Caco-2 (cell line): ENCODE measurements at regions not wholly inside any gene's neighbourhood (a gene's known extent, or its start where the extent isn't known, plus 50 kb on each side); places are given as distances from the start of the nearest gene placed in this dataset.
"Not testable (repeated sequence)": the region's sequence is repeated elsewhere in the genome, so short reads cannot be mapped to it uniquely, and the experiment has no call there.

Experiments
- BruUV-seq: library from RNA; stranded (reverse); fragments of 400-500 nt; replicated peaks from 2 replicates; lab custom pipeline; 2021; lab: Mats Ljungman, UMichigan
- CTCF ChIA-PET: fragments of 300-600 bp; sonication (Branson Sonifier 250); formaldehyde crosslinking; loops from one replicate; lab custom pipeline; 2022; ENCODE audit warnings: antibody characterized with exemption; lab: Charles Lee
- POLR2A ChIA-PET: fragments of 300-600 bp; sonication (Branson Sonifier 250); formaldehyde crosslinking; loops from one replicate; lab custom pipeline; 2022; ENCODE audit warnings: antibody characterized with exemption; lab: Charles Lee
- DNase-seq, 2 experiments: peaks; one replicate each; pipeline versions ENCODE4 v3.0.0 to v3.0.0-alpha.2; 2020 to 2022
- H3K27me3 ChIP-seq: replicated peaks from 2 replicates; pipeline ENCODE4 v1.6.0; 2011; ENCODE audit warnings: low read length; ENCODE audit not compliant: control insufficient read depth, insufficient read depth
- H3K36me3 ChIP-seq: 2 replicates; pipeline ENCODE4 v1.5.1; 2011; ENCODE audit warnings: low read length; ENCODE audit not compliant: control insufficient read depth, insufficient read depth
- H3K4me1 ChIP-seq: fragments of 250-450 bp; sonication (Bioruptor Pico); 2 replicates; pipeline ENCODE4 v1.5.1; 2020; ENCODE audit warnings: mild to moderate bottlenecking
- H3K4me3 ChIP-seq: 2 replicates; pipeline ENCODE4 v1.5.1; 2011; ENCODE audit warnings: low read depth, mild to moderate bottlenecking, control low read depth, low read length
- H3K9me3 ChIP-seq: fragments of 250-450 bp; sonication (Bioruptor Pico); 2 replicates; pipeline ENCODE4 v1.5.1; 2020; ENCODE audit warnings: mild to moderate bottlenecking, moderate library complexity
- H3K27ac Mint-ChIP-seq: one replicate; pipeline ENCODE4 v1.8.0; 2022; ENCODE audit warnings: mixed read lengths; ENCODE audit not compliant: unreplicated experiment
- H3K27me3 Mint-ChIP-seq: one replicate; pipeline ENCODE4 v1.8.0; 2022; ENCODE audit warnings: mixed read lengths; ENCODE audit not compliant: insufficient read depth, unreplicated experiment
- H3K36me3 Mint-ChIP-seq: one replicate; pipeline ENCODE4 v1.8.0; 2022; ENCODE audit warnings: mild to moderate bottlenecking, mixed read lengths; ENCODE audit not compliant: insufficient read depth, unreplicated experiment
- H3K4me1 Mint-ChIP-seq: one replicate; pipeline ENCODE4 v1.8.0; 2022; ENCODE audit warnings: low read depth, mixed read lengths; ENCODE audit not compliant: unreplicated experiment
- H3K4me3 Mint-ChIP-seq: one replicate; pipeline ENCODE4 v1.8.0; 2022; ENCODE audit warnings: mild to moderate bottlenecking, moderate library complexity, mixed read lengths; ENCODE audit not compliant: unreplicated experiment
- H3K9me3 Mint-ChIP-seq: one replicate; pipeline ENCODE4 v1.8.0; 2022; ENCODE audit warnings: mixed read lengths; ENCODE audit not compliant: unreplicated experiment
- intact Hi-C: fragments of 100-400 bp; cut with micrococcal nuclease; formaldehyde crosslinking; loops from one replicate; pipeline ENCODE4 v1.10.0; 2022; ENCODE audit not compliant: unreplicated experiment
- TF ChIP-seq, protein P1 (sequence below), 2 experiments: fragments of 200-600 bp in 1 of 2; IDR thresholded peaks; 1 replicate in 1 of 2; 2 replicates in 1 of 2; pipeline versions ENCODE4 v1.5.1 to v1.8.0; 2011 to 2022; ENCODE audit warnings: antibody characterized with exemption in 1 of 2, control low read depth in 1 of 2, inconsistent platforms in 1 of 2, low read depth in 1 of 2, low read length in 1 of 2, mild to moderate bottlenecking in 1 of 2, moderate library complexity in 1 of 2; ENCODE audit not compliant: insufficient read depth in 1 of 2, severe bottlenecking in 1 of 2, unreplicated experiment in 1 of 2

DNA sequence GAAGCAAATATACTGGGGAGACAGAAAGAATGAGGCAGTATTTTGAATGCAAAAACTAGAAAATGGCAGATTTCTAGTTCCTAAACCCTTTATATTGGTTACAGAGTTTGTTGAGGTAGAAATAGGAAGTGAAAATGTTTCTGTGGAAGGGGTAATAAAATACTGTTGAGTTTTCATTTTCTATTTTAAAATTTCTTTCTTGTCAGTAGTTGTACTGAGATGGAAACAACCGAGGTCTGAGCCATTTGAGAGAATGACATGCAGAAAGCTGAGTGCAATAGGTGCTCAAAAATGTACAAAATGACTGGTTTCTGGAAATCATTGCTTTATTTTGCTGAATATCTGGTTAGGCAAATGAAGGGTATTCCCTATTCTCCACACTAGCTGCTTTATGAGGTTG lies 361.4 kb downstream of the CHL1 start:
- no peaks in the 10 kb centered on the region for H3K4me1 Mint-ChIP-seq
- no peak overlapping the region for H3K4me3 ChIP-seq
- H3K4me1 ChIP-seq, result no peaks in the 10 kb centered on the region
- no peaks in the 10 kb centered on the region for H3K9me3 Mint-ChIP-seq
- TF ChIP-seq, protein P1, sequence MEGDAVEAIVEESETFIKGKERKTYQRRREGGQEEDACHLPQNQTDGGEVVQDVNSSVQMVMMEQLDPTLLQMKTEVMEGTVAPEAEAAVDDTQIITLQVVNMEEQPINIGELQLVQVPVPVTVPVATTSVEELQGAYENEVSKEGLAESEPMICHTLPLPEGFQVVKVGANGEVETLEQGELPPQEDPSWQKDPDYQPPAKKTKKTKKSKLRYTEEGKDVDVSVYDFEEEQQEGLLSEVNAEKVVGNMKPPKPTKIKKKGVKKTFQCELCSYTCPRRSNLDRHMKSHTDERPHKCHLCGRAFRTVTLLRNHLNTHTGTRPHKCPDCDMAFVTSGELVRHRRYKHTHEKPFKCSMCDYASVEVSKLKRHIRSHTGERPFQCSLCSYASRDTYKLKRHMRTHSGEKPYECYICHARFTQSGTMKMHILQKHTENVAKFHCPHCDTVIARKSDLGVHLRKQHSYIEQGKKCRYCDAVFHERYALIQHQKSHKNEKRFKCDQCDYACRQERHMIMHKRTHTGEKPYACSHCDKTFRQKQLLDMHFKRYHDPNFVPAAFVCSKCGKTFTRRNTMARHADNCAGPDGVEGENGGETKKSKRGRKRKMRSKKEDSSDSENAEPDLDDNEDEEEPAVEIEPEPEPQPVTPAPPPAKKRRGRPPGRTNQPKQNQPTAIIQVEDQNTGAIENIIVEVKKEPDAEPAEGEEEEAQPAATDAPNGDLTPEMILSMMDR (IDR thresholded peaks at IDR 0.05; ENCODE audit: insufficient read depth in 1 of 2, low read depth in 1 of 2, low read length in 1 of 2, severe bottlenecking in 1 of 2, unreplicated experiment in 1 of 2), result no peak
- no peaks in the 10 kb centered on the region for H3K36me3 ChIP-seq
- no TSS peak for BruUV-seq
- no peak for DNase-seq
- intact Hi-C loops, result no loop called here
- CTCF ChIA-PET, result no interaction called here
- no peak overlapping the region for H3K4me3 Mint-ChIP-seq
- no peaks in the 10 kb centered on the region for H3K27me3 ChIP-seq
- no peaks in the 10 kb centered on the region for H3K27me3 Mint-ChIP-seq
- POLR2A ChIA-PET, result no interaction called here
- H3K27ac Mint-ChIP-seq, result no peak overlapping the region
- no peaks in the 10 kb centered on the region for H3K9me3 ChIP-seq
- no peaks in the 10 kb centered on the region for H3K36me3 Mint-ChIP-seq

DNA sequence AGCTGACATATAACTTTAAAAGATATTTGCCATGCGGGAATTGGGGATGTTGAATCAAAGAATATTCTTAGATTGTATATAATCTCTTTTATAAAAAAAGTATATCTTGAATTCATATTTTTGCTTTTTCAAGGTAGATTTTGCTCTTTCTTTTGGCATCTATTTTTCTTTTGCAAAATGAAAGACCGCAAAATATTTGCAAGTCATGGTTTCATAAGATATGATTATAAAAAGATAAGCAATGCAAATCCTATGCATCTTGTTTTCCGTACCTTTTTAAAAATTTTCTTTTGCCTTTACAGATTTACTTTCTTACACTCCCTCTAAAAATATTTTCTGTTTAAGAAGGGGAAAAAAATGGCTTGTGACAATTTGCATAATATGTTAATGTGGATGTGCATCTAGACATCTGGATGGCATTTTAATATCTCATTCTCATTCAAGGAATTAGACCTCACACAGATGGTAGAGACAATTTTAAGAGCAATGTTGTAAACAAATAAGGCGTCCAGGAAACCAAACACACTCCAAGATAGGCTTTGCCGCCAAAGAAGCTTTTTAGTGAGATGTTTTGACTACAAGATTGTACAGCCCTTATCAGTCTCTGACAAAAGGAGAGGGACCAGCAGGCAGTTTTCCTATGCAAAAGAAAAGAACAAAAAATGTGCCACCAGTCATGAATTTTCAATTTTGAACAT lies 371.1 kb downstream of the CHL1 start:
- Mint-ChIP-seq H3K4me1 (no peaks in the 10 kb centered on the region), H3K27ac (no peak overlapping the region), H3K9me3 (no peaks in the 10 kb centered on the region), H3K36me3 (no peaks in the 10 kb centered on the region), H3K4me3 (no peak overlapping the region), H3K27me3 (peaks cover 6% of the 10 kb centered on the region)
- H3K9me3 ChIP-seq, result no peaks in the 10 kb centered on the region
- DNase-seq, result no peak
- H3K27me3 ChIP-seq, result no peaks in the 10 kb centered on the region
- H3K4me1 ChIP-seq, result no peaks in the 10 kb centered on the region
- H3K36me3 ChIP-seq, result no peaks in the 10 kb centered on the region
- ChIA-PET POLR2A (no interaction called here), CTCF (no interaction called here)
- TF ChIP-seq, protein P1 (IDR thresholded peaks at IDR 0.05; ENCODE audit: insufficient read depth in 1 of 2, low read depth in 1 of 2, low read length in 1 of 2, severe bottlenecking in 1 of 2, unreplicated experiment in 1 of 2), result no peak
- no peak overlapping the region for H3K4me3 ChIP-seq
- intact Hi-C loops, result no loop called here
- BruUV-seq, result no TSS peak

DNA sequence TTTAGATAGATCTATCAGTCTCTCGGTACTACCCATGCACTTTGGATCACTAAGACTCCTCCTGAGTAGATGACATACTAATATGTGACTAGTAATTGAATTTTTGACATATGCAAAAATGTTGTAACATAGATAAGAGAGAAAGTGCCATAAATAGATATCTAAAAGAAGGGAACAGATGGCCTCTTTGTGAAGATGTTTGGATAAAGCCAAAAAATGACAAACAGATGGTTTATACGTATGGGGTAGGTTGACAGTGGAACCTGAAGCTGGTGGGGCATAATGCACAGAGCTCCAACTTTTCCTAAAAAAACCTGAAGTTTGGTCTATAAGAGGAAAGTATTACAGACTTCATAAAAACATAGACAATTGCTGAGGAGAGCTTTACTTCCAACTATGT lies 383.0 kb downstream of the CHL1 start:
- POLR2A ChIA-PET, H3K9me3 Mint-ChIP-seq: not testable (repeated sequence)

DNA sequence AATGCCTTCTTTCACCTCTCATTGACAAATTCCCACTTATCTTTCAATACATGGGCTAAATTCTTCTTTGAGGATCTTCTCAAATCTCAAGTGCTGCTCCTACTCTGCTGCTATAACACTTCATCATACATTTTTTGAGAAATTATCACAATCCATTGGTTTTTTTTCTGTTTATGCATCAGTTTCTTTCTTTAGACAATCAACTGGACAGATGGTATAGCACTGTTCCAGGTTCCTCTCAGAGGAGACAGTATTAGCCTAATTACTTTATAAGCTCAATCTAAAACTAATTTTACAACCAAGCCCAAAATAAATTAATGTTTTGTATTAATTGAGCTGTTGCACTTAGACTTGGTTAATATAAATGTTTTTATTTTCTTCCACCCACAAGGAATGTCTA lies 392.5 kb downstream of the CHL1 start:
- BruUV-seq, result not testable (repeated sequence)

More for the DNA sequence above, 383.0 kb downstream of the CHL1 start:
- BruUV-seq, CTCF ChIA-PET, H3K4me3 ChIP-seq, H3K4me1 ChIP-seq, H3K4me1 Mint-ChIP-seq, H3K36me3 ChIP-seq, DNase-seq, H3K27me3 Mint-ChIP-seq, H3K4me3 Mint-ChIP-seq, H3K9me3 ChIP-seq, H3K36me3 Mint-ChIP-seq, H3K27ac Mint-ChIP-seq, H3K27me3 ChIP-seq: not testable (repeated sequence)
- intact Hi-C loops, result loop anchor here (2.0 kb wide), 1 partner anchor 69 kb away; no protein-coding TSS in a partner anchor

DNA sequence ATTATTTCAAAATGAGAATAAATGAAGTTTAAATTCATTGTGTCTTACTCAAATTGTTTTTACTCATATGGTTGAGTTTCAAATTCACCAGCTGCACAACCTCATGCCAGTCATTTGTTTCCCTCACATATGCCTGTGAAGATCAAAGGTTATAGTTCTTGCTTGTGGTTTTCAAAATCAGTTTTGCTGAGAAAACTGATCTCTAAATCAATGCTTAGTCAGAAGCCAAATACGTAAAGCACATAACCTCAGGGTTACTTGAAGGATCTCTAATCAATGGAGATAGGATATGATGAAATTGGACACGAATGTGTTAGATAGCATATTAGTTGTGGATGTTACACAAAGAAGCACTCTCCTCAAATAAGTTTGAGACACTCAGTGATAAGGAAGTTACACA lies 400.7 kb downstream of the CHL1 start:
- CTCF ChIA-PET, H3K4me1 Mint-ChIP-seq, intact Hi-C loops, H3K4me3 Mint-ChIP-seq, H3K36me3 Mint-ChIP-seq, H3K4me1 ChIP-seq, DNase-seq, BruUV-seq, H3K9me3 ChIP-seq, H3K27ac Mint-ChIP-seq, H3K36me3 ChIP-seq, H3K4me3 ChIP-seq, POLR2A ChIA-PET, H3K9me3 Mint-ChIP-seq, H3K27me3 ChIP-seq, H3K27me3 Mint-ChIP-seq: not testable (repeated sequence)

More for the DNA sequence above, 392.5 kb downstream of the CHL1 start:
- H3K4me1 ChIP-seq, H3K9me3 Mint-ChIP-seq, H3K4me1 Mint-ChIP-seq, DNase-seq, CTCF ChIA-PET, H3K4me3 Mint-ChIP-seq, H3K36me3 ChIP-seq, H3K36me3 Mint-ChIP-seq, H3K4me3 ChIP-seq, H3K27me3 Mint-ChIP-seq, H3K27me3 ChIP-seq, H3K9me3 ChIP-seq, H3K27ac Mint-ChIP-seq, intact Hi-C loops, POLR2A ChIA-PET: not testable (repeated sequence)

DNA sequence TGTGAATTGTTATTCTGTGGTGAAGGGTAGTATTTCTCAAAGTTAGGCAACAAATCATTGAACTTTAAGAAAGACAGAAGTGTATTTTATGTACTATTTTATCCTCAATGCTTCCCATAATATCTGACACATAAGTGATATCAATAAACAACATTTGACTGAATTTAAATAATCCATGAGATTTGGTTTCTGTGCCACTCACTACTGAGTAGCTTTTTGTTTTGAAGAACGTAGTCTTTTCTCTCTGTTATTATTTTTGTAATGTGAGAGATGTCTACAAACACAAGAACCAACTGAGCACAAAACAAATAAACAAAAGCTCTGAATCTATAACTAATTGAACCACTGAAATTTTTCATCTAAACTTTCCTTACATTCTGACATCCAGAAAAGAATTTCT lies 401.2 kb downstream of the CHL1 start:
- H3K36me3 ChIP-seq, H3K27ac Mint-ChIP-seq, intact Hi-C loops, H3K4me3 Mint-ChIP-seq, BruUV-seq, H3K27me3 Mint-ChIP-seq, H3K9me3 Mint-ChIP-seq, H3K4me1 ChIP-seq, H3K4me3 ChIP-seq, DNase-seq, H3K4me1 Mint-ChIP-seq, H3K9me3 ChIP-seq, H3K36me3 Mint-ChIP-seq, POLR2A ChIA-PET, CTCF ChIA-PET, H3K27me3 ChIP-seq: not testable (repeated sequence)
